ENCODE measurements at regions not wholly inside any gene's neighbourhood (a gene's known extent, or its start where the extent isn't known, plus 50 kb on each side); places are given as distances from the start of the nearest gene placed in this dataset.

- Histone ChIP-seq H3K4me1 (peaks cover 8 to 33% (median 21%) of the 10 kb centered on the region in 4 donors), H3K27me3 (no peaks in the 10 kb centered on the region), H3K36me3 (no peaks in the 10 kb centered on the region), H3K9me3 (no peaks in the 10 kb centered on the region), H3K27ac (no peak overlapping the region), H3K4me3 (no peak overlapping the region)
- intact Hi-C loops (cut with DNase I; ENCODE audit: low total_unique reads): no loop called here
- no peak for DNase-seq
- 91 to 100% (median 97%) methylated on average over 2 of the region's 2 CpGs for WGBS, 5 donors
- TF ChIP-seq CTCF (IDR thresholded peaks at IDR 0.05) (no peak), EP300 (IDR thresholded peaks at IDR 0.05) (no peak), POLR2A (IDR thresholded peaks at IDR 0.05) (no peak), POLR2AphosphoS5 (IDR thresholded peaks at IDR 0.05) (no peak)
These were observed 51.2 kb upstream of the JAK2 start for GRCh38 chr9:4933861-4934260.

GRCh38 chr9:4935001-4935672 lies 49.9 kb upstream of the JAK2 start:
- 53 to 85% (median 75%) methylated on average over 4 of the region's 4 CpGs for WGBS, 5 donors
- no peaks in the 10 kb centered on the region for H3K27me3 ChIP-seq
- H3K27ac ChIP-seq: peak overlapping the region in 1 of 5 donors; percentile 43
- no peaks in the 10 kb centered on the region for H3K9me3 ChIP-seq
- no peak for DNase-seq
- no peak overlapping the region for H3K4me3 ChIP-seq
- H3K36me3 ChIP-seq: no peaks in the 10 kb centered on the region
- intact Hi-C loops (cut with DNase I; ENCODE audit: low total_unique reads): no loop called here
- H3K4me1 ChIP-seq: peaks cover 8 to 40% (median 21%) of the 10 kb centered on the region in 4 donors
- TF ChIP-seq POLR2AphosphoS5 (IDR thresholded peaks at IDR 0.05) (no peak), POLR2A (IDR thresholded peaks at IDR 0.05) (no peak), CTCF (IDR thresholded peaks at IDR 0.05) (no peak), EP300 (IDR thresholded peaks at IDR 0.05) (no peak)

Measured in stomach (tissue), 8 donors.